Midbrain (tissue), 1 donor: ENCODE measurements at regions not wholly inside any gene's neighbourhood (a gene's known extent, or its start where the extent isn't known, plus 50 kb on each side); places are given as distances from the start of the nearest gene placed in this dataset.

ENCODE experiments used
- DNase-seq: peaks from one replicate; lab custom pipeline; 2025; lab: John Stamatoyannopoulos, UW

GRCh38 chr15:66615846-66616245, 50.0 kb upstream of the LCTL start:
- DNase-seq = no peak

- DNase-seq = peak; percentile 69
Measured at GRCh38 chr15:66617137-66618090, 51.6 kb upstream of the LCTL start.

GRCh38 chr15:66619152-66619903, 53.5 kb upstream of the LCTL start:
- DNase-seq = peak; percentile 28

- no peak for DNase-seq
Measured at GRCh38 chr15:66620341-66620740, 54.5 kb upstream of the LCTL start.

- DNase-seq = no peak
Measured at GRCh38 chr15:66620744-66621344, 55.0 kb upstream of the LCTL start.

GRCh38 chr15:66621491-66622467, 56.0 kb upstream of the LCTL start:
- no peak for DNase-seq

- DNase-seq = no peak
Measured at GRCh38 chr15:66622591-66623022, 56.8 kb upstream of the LCTL start.

GRCh38 chr15:66623801-66624453, 58.1 kb upstream of the LCTL start:
- no peak for DNase-seq

GRCh38 chr15:66625531-66625930, 59.7 kb upstream of the LCTL start:
- no peak for DNase-seq

GRCh38 chr15:66625974-66626373, 60.2 kb upstream of the LCTL start:
- DNase-seq = no peak

GRCh38 chr15:66628976-66629723, 63.4 kb upstream of the LCTL start:
- DNase-seq = no peak

GRCh38 chr15:66629817-66630576, 64.2 kb upstream of the LCTL start:
- no peak for DNase-seq

GRCh38 chr15:66630801-66631351, 65.1 kb upstream of the LCTL start:
- DNase-seq = no peak

GRCh38 chr15:66631616-66632263, 65.9 kb upstream of the LCTL start:
- no peak for DNase-seq

- DNase-seq = no peak
Measured at GRCh38 chr15:66633041-66633937, 67.5 kb upstream of the LCTL start.

- DNase-seq = no peak
Measured at GRCh38 chr15:66633938-66634250, 68.1 kb upstream of the LCTL start.

- no peak for DNase-seq
Measured at GRCh38 chr15:66634540-66634939, 67.5 kb upstream of the SMAD6 start.

- DNase-seq = no peak
Measured at GRCh38 chr15:66635006-66635405, 67.0 kb upstream of the SMAD6 start.
